Subcutaneous abdominal adipose tissue (tissue), 5 donors: ENCODE measurements at regions not wholly inside any gene's neighbourhood (a gene's known extent, or its start where the extent isn't known, plus 50 kb on each side); places are given as distances from the start of the nearest gene placed in this dataset.

Experiments used
- H3K27ac ChIP-seq: one replicate; pipeline ENCODE4 v1.7.0; 2013; ENCODE audit warnings: low read depth, mild to moderate bottlenecking, inconsistent platforms, low read length, moderate library complexity
- H3K27me3 ChIP-seq, 5 donors: one replicate each; pipeline ENCODE4 v1.7.0; 2013; ENCODE audit warnings: low read length in 5 of 5, inconsistent platforms in 1 of 5; ENCODE audit not compliant: control insufficient read depth in 5 of 5, insufficient read depth in 4 of 5
- H3K36me3 ChIP-seq, 5 donors: one replicate each; pipeline ENCODE4 v1.7.0; 2013; ENCODE audit warnings: low read length in 5 of 5; ENCODE audit not compliant: control insufficient read depth in 5 of 5, insufficient read depth in 5 of 5
- H3K4me1 ChIP-seq, 5 donors: one replicate each; pipeline ENCODE4 v1.7.0; 2013; ENCODE audit warnings: low read length in 5 of 5, mild to moderate bottlenecking in 3 of 5, moderate library complexity in 1 of 5; ENCODE audit not compliant: control insufficient read depth in 5 of 5, insufficient read depth in 5 of 5
- H3K4me3 ChIP-seq, 5 donors: one replicate each; pipeline ENCODE4 v1.7.0; 2013; ENCODE audit warnings: low read length in 5 of 5, low read depth in 1 of 5
- H3K9ac ChIP-seq, 5 donors: one replicate each; pipeline ENCODE4 v1.7.0; 2013; ENCODE audit warnings: low read length in 5 of 5, mild to moderate bottlenecking in 4 of 5, moderate library complexity in 3 of 5
- H3K9me3 ChIP-seq, 5 donors: one replicate each; pipeline ENCODE4 v1.7.0; 2013; ENCODE audit warnings: low read length in 5 of 5; ENCODE audit not compliant: control insufficient read depth in 5 of 5
- donor health status: healthy.
- donor health status: healthy.
- donor health status: healthy.
- donor health status: healthy.
- donor health status: healthy.

GRCh38 chr7:136183981-136184380, 206.8 kb upstream of the MTPN start:
- Histone ChIP-seq H3K36me3 (no peaks in the 10 kb centered on the region), H3K27me3 (peaks cover 0 to 2% (median 0%) of the 10 kb centered on the region in 5 donors), H3K9me3 (no peaks in the 10 kb centered on the region), H3K27ac (no peak overlapping the region), H3K4me1 (no peaks in the 10 kb centered on the region), H3K4me3 (no peak overlapping the region), H3K9ac (no peak overlapping the region)

DNA sequence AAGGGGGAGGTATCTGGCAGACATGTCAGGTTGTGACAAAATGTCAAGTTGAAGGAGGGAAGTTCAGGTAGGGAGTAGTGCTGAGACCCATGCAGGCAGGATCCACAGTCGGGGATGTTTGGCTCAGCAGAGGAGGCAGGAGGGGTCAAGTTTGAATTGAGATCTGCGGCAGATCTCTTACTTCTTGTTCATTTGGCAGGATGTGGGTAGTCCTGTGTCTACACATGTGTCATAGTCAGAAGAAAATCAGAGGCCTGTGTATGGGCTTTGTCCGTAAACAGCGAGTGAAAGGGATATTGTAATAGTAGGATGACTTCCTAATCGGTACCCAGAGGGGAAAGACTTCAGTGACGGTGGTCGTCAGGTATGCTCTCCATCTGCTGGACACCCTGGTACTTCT, 203.8 kb upstream of the MTPN start:
- Histone ChIP-seq H3K36me3 (no peaks in the 10 kb centered on the region), H3K4me3 (no peak overlapping the region), H3K4me1 (no peaks in the 10 kb centered on the region)

GRCh38 chr7:136179851-136180721, 202.9 kb upstream of the MTPN start:
- H3K4me1 ChIP-seq, result no peaks in the 10 kb centered on the region
- H3K4me3 ChIP-seq, result no peak overlapping the region
- H3K36me3 ChIP-seq, result no peaks in the 10 kb centered on the region
- H3K27ac ChIP-seq, result no peak overlapping the region
- no peak overlapping the region for H3K9ac ChIP-seq
- peaks cover 0 to 2% (median 0%) of the 10 kb centered on the region in 5 donors for H3K27me3 ChIP-seq
- H3K9me3 ChIP-seq, result no peaks in the 10 kb centered on the region

More for the DNA sequence above, 203.8 kb upstream of the MTPN start:
- peaks cover 0 to 2% (median 0%) of the 10 kb centered on the region in 5 donors for H3K27me3 ChIP-seq
- H3K27ac ChIP-seq, result no peak overlapping the region
- H3K9me3 ChIP-seq, result no peaks in the 10 kb centered on the region
- H3K9ac ChIP-seq, result no peak overlapping the region

GRCh38 chr7:136179154-136179553, 202.0 kb upstream of the MTPN start:
- no peaks in the 10 kb centered on the region for H3K36me3 ChIP-seq
- H3K9ac ChIP-seq, result no peak overlapping the region
- H3K27me3 ChIP-seq, result peaks cover 0 to 2% (median 0%) of the 10 kb centered on the region in 5 donors
- no peaks in the 10 kb centered on the region for H3K9me3 ChIP-seq
- no peaks in the 10 kb centered on the region for H3K4me1 ChIP-seq
- H3K27ac ChIP-seq, result no peak overlapping the region
- H3K4me3 ChIP-seq, result no peak overlapping the region

DNA sequence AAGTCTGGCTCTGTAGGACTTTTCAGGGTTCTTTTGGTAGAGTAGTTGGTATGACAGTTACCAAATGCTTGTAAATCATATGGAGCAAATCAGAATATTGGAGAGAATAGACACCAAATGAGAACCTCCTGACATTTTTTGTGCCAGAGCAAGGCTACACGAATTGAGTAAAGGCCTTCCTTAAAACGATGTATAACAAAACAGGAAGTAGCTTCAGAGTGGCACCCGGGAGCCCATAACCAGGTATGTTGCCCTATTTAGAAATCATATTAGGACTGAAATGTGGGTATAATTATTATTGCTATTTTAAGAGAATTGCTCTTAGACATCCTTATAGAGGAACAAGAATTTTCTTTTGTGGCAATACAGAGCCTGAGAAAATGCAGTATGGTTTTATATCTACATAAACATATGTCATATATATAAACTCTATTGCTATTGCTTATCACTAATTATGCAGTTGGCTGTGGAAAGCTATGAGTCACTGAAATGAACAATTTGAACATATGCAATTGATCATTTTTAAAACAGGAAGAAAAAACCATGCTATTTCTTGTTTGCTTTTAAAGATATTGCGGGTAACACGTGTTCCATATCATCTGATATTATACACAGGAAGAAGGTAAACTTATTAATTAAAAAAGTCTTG, 197.4 kb upstream of the MTPN start:
- Histone ChIP-seq H3K4me1 (no peaks in the 10 kb centered on the region), H3K9me3 (no peaks in the 10 kb centered on the region), H3K27ac (no peak overlapping the region), H3K4me3 (no peak overlapping the region), H3K27me3 (no peaks in the 10 kb centered on the region), H3K9ac (no peak overlapping the region), H3K36me3 (no peaks in the 10 kb centered on the region)

DNA sequence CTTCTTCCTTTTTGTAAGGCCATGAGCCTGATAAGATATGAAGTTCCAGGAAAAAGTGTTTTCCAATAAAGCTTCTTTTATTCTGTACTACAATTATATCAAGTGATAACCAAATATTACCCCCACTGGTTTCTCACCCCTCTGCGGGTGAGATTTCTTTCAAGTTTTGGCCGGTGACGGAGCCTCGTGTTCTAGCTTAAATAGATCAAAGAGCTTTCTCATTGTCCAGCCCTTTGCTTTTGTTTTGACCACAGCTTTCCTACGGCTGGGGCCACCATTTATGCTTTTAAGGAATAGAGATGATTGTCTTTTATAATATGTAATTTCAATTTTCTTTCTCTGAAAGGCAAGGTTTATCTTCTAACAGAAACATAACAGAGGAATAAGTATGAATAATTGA, 196.7 kb upstream of the MTPN start:
- no peaks in the 10 kb centered on the region for H3K36me3 ChIP-seq
- H3K27me3 ChIP-seq, result no peaks in the 10 kb centered on the region
- no peaks in the 10 kb centered on the region for H3K9me3 ChIP-seq
- H3K4me1 ChIP-seq, result no peaks in the 10 kb centered on the region
- no peak overlapping the region for H3K9ac ChIP-seq
- no peak overlapping the region for H3K4me3 ChIP-seq
- H3K27ac ChIP-seq, result no peak overlapping the region

- Histone ChIP-seq H3K4me1 (no peaks in the 10 kb centered on the region), H3K4me3 (no peak overlapping the region), H3K27me3 (no peaks in the 10 kb centered on the region), H3K9me3 (no peaks in the 10 kb centered on the region), H3K9ac (no peak overlapping the region), H3K36me3 (no peaks in the 10 kb centered on the region), H3K27ac (no peak overlapping the region)
Measured at GRCh38 chr7:136171233-136171632, 194.1 kb upstream of the MTPN start.

- Histone ChIP-seq H3K27me3 (no peaks in the 10 kb centered on the region), H3K4me1 (no peaks in the 10 kb centered on the region), H3K9me3 (no peaks in the 10 kb centered on the region), H3K36me3 (no peaks in the 10 kb centered on the region), H3K27ac (no peak overlapping the region), H3K9ac (no peak overlapping the region), H3K4me3 (no peak overlapping the region)
Measured at GRCh38 chr7:136168821-136169220, 191.7 kb upstream of the MTPN start.

DNA sequence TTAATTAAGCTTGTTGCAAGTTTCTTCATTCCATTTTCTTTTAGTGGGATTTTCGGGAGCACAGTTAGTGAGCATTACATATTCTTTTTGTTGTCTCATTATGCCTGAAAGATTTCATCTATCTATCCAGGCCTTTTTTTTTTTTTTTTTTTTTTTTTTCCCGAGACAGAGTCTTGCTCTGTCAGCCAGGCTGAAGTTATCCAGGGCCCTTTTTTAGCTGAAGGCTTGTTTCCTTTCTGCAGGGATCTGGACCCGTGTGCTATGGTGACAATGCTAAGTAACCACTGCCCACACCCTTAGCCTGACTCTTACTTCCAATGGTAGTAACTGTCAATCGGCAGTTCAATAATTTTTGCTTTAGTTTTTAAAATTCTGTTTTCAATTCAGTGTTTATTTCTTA, 190.8 kb upstream of the MTPN start:
- H3K36me3 ChIP-seq, result no peaks in the 10 kb centered on the region
- H3K27ac ChIP-seq, result no peak overlapping the region
- H3K27me3 ChIP-seq, result no peaks in the 10 kb centered on the region
- no peak overlapping the region for H3K4me3 ChIP-seq
- no peaks in the 10 kb centered on the region for H3K9me3 ChIP-seq
- no peak overlapping the region for H3K9ac ChIP-seq
- no peaks in the 10 kb centered on the region for H3K4me1 ChIP-seq

DNA sequence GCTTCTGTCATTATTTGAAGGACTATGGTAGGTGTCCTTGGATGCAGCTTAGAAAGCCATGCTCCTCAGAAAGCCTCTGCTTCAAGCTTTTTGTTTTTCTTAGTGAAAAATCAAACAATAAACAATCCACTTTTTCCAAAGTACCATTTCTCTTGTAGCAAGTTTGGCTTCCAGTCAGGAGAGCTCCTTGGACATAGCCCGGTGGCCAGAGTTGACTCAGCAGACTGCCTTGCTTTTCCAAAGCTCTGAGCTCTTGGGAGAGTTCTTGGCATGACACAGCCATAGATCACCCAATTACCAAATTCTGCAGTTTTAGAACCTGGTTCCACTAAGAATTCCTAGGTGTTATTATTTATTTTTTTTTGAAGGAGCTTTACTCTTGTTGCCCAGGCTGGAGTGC, 189.4 kb upstream of the MTPN start:
- Histone ChIP-seq H3K4me3 (no peak overlapping the region), H3K27me3 (no peaks in the 10 kb centered on the region), H3K9me3 (no peaks in the 10 kb centered on the region), H3K9ac (no peak overlapping the region), H3K36me3 (no peaks in the 10 kb centered on the region), H3K27ac (no peak overlapping the region), H3K4me1 (no peaks in the 10 kb centered on the region)
